ENCODE measurements at regions not wholly inside any gene's neighbourhood (a gene's known extent, or its start where the extent isn't known, plus 50 kb on each side); places are given as distances from the start of the nearest gene placed in this dataset.

DNA sequence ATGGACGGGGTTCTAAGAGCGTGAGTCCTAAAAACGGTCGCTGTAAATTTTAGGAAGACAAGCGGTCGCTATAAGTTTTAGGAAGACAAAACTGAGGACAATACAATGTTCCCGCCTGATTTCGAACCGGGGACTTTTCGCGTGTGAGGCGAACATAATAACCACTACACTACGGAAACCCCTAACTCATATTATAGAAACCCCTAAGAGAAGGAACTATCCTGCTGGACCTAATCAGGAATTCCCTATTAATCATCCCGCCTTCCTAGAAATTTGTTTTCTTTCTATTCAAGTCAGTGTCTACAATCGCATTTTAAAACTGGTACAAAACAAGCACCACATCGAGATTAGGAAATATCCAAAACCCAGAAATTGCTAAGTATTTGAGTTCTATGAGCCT lies 183.8 kb downstream of the OR2B2 start:
- no peak for TF ChIP-seq EZH2 (IDR thresholded peaks at IDR 0.05; ENCODE audit: low read depth, unreplicated experiment)
- TF ChIP-seq STAT1 (IDR thresholded peaks at IDR 0.05; ENCODE audit: unreplicated experiment), result no peak
- TF ChIP-seq CTCF (conservative IDR thresholded peaks at IDR 0.05; ENCODE audit: low read depth in 2 of 2), result no peak
- TF ChIP-seq POLR2AphosphoS5 (IDR thresholded peaks at IDR 0.05; ENCODE audit: low read depth), result no peak
- no peak for TF ChIP-seq EZH2phosphoT487 (IDR thresholded peaks at IDR 0.05; ENCODE audit: unreplicated experiment)
